Upper lobe of left lung (tissue), 6 donors: ENCODE measurements at regions not wholly inside any gene's neighbourhood (a gene's known extent, or its start where the extent isn't known, plus 50 kb on each side); places are given as distances from the start of the nearest gene placed in this dataset.

Experiments
- ATAC-seq, 2 donors: fragments of 200-7000 bp; cut with Tn5 transposase; one replicate each; pipeline ENCODE4 v1.9.1; 2022; ENCODE audit warnings: mild to moderate bottlenecking in 2 of 2, moderate library complexity in 2 of 2; ENCODE audit not compliant: low FRiP score in 2 of 2
- DNase-seq, 2 donors: peaks; one replicate each; pipeline ENCODE4 v3.0.0-alpha.2; 2019 to 2020
- H3K27ac ChIP-seq, 4 donors: fragments of 200-600 bp; sonication (generic); one replicate each; pipeline ENCODE4 v1.5.1; 2016 to 2019
- H3K27me3 ChIP-seq, 4 donors: fragments of 200-600 bp; sonication (generic); one replicate each; pipeline ENCODE4 v1.5.1; 2017 to 2019
- H3K36me3 ChIP-seq, 4 donors: fragments of 200-600 bp; sonication (generic); one replicate each; pipeline ENCODE4 v1.5.1; 2016 to 2019
- H3K4me1 ChIP-seq, 4 donors: fragments of 200-600 bp; sonication (generic); one replicate each; pipeline ENCODE4 v1.5.1; 2018 to 2019
- H3K4me3 ChIP-seq, 4 donors: fragments of 200-600 bp; sonication (generic); one replicate each; pipeline ENCODE4 v1.5.1; 2017 to 2019; ENCODE audit warnings: mild to moderate bottlenecking in 2 of 4, moderate library complexity in 1 of 4
- H3K9me3 ChIP-seq, 4 donors: fragments of 200-600 bp; sonication (generic); one replicate each; pipeline ENCODE4 v1.5.1; 2018 to 2019
- EP300 ChIP-seq, 4 donors: sonication (generic); formaldehyde crosslinking; IDR thresholded peaks; one replicate each; pipeline ENCODE4 v1.5.1; 2017; ENCODE audit warnings: antibody characterized with exemption in 4 of 4, control low read depth in 2 of 4
- POLR2A ChIP-seq, 4 donors: fragments of 450-650 bp; IDR thresholded peaks; one replicate each; pipeline ENCODE4 v1.5.1; 2016 to 2017; ENCODE audit warnings: antibody characterized with exemption in 4 of 4, mild to moderate bottlenecking in 2 of 4
- POLR2AphosphoS5 ChIP-seq, 2 donors: sonication (generic); formaldehyde crosslinking; IDR thresholded peaks; one replicate each; pipeline ENCODE4 v1.5.1; 2017; ENCODE audit warnings: antibody characterized with exemption in 2 of 2
- WGBS, 2 donors: methylation state at CpG; one replicate each; pipeline ENCODE4 v1.1.5; 2017 to 2018; 5-methylcytosine and 5-hydroxymethylcytosine counted together
- TF ChIP-seq, protein P1 (sequence below), 6 experiments: fragments of 450-650 bp in 4 of 6; fragments of 200-600 bp in 2 of 6; sonication (generic) in 2 of 6; IDR thresholded peaks; one replicate each; pipeline ENCODE4 v1.5.1; 2016 to 2019; ENCODE audit warnings: antibody characterized with exemption in 6 of 6
- donor health status: DM: no; HTN: no; CAD: no; lungs with moderate emphysema.
- donor health status: DM: no; HTN: yes; CAD: no; lungs with severe emphysema.

GRCh38 chr3:35393901-35394799 is 245.2 kb upstream of the ARPP21 start:
- ATAC-seq: no peak
- no peak for DNase-seq
- Histone ChIP-seq H3K4me1 (no peaks in the 10 kb centered on the region), H3K4me3 (no peak overlapping the region), H3K9me3 (peaks cover 0 to 18% (median 8%) of the 10 kb centered on the region in 4 donors), H3K27me3 (no peaks in the 10 kb centered on the region), H3K27ac (no peak overlapping the region), H3K36me3 (no peaks in the 10 kb centered on the region)
- TF ChIP-seq POLR2A (IDR thresholded peaks at IDR 0.05) (no peak), POLR2AphosphoS5 (IDR thresholded peaks at IDR 0.05) (no peak)
- TF ChIP-seq, protein P1, sequence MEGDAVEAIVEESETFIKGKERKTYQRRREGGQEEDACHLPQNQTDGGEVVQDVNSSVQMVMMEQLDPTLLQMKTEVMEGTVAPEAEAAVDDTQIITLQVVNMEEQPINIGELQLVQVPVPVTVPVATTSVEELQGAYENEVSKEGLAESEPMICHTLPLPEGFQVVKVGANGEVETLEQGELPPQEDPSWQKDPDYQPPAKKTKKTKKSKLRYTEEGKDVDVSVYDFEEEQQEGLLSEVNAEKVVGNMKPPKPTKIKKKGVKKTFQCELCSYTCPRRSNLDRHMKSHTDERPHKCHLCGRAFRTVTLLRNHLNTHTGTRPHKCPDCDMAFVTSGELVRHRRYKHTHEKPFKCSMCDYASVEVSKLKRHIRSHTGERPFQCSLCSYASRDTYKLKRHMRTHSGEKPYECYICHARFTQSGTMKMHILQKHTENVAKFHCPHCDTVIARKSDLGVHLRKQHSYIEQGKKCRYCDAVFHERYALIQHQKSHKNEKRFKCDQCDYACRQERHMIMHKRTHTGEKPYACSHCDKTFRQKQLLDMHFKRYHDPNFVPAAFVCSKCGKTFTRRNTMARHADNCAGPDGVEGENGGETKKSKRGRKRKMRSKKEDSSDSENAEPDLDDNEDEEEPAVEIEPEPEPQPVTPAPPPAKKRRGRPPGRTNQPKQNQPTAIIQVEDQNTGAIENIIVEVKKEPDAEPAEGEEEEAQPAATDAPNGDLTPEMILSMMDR (IDR thresholded peaks at IDR 0.05): no peak
- WGBS, 2 donors: 40 to 55% methylated on average over 6 of the region's 6 CpGs

- H3K27me3 ChIP-seq: no peaks in the 10 kb centered on the region
- no peaks in the 10 kb centered on the region for H3K36me3 ChIP-seq
- TF ChIP-seq POLR2AphosphoS5 (IDR thresholded peaks at IDR 0.05) (no peak), EP300 (IDR thresholded peaks at IDR 0.05) (no peak), POLR2A (IDR thresholded peaks at IDR 0.05) (no peak)
- TF ChIP-seq, protein P1 (IDR thresholded peaks at IDR 0.05): no peak
- ATAC-seq (no peak), DNase-seq (no peak)
- WGBS, 2 donors: 40 to 61% methylated on average over 1 of the region's 1 CpG
- H3K4me3 ChIP-seq: no peak overlapping the region
- peaks cover 0 to 18% (median 8%) of the 10 kb centered on the region in 4 donors for H3K9me3 ChIP-seq
- no peaks in the 10 kb centered on the region for H3K4me1 ChIP-seq
- no peak overlapping the region for H3K27ac ChIP-seq
Observed at GRCh38 chr3:35394905-35395304, 244.4 kb upstream of the ARPP21 start.

DNA sequence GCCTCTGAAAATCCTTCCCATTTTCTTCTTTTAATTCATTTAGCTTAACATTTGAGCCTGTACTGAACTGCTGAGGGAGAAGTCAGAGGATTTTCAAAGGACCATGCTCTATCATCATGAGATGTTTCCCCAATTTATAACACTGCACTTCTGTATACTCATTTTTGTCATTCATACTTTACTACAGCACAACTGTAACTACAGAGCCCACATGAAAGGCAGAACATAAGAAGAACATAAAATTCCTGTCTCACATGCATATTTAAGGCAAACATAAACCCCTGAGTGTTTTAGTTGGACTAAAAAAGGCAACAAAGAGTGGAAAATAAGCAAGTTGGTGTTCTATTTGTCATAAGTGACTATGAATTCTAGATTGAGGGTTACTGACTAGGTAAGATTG is 237.7 kb upstream of the ARPP21 start:
- TF ChIP-seq, protein P1 (IDR thresholded peaks at IDR 0.05): no peak
- TF ChIP-seq POLR2AphosphoS5 (IDR thresholded peaks at IDR 0.05) (no peak), EP300 (IDR thresholded peaks at IDR 0.05) (no peak), POLR2A (IDR thresholded peaks at IDR 0.05) (no peak)
- Histone ChIP-seq H3K9me3 (no peaks in the 10 kb centered on the region), H3K27ac (no peak overlapping the region), H3K4me3 (no peak overlapping the region), H3K4me1 (no peaks in the 10 kb centered on the region), H3K36me3 (no peaks in the 10 kb centered on the region), H3K27me3 (no peaks in the 10 kb centered on the region)
- DNase-seq (no peak), ATAC-seq (no peak)

- H3K27ac ChIP-seq: no peak overlapping the region
- H3K36me3 ChIP-seq: no peaks in the 10 kb centered on the region
- H3K4me3 ChIP-seq: no peak overlapping the region
- no peaks in the 10 kb centered on the region for H3K4me1 ChIP-seq
- no peak for ATAC-seq
- no peaks in the 10 kb centered on the region for H3K27me3 ChIP-seq
- TF ChIP-seq POLR2A (IDR thresholded peaks at IDR 0.05): no peak
- TF ChIP-seq POLR2AphosphoS5 (IDR thresholded peaks at IDR 0.05): no peak
- no peak for TF ChIP-seq EP300 (IDR thresholded peaks at IDR 0.05)
- TF ChIP-seq, protein P1 (IDR thresholded peaks at IDR 0.05): no peak
- no peaks in the 10 kb centered on the region for H3K9me3 ChIP-seq
- no peak for DNase-seq
- 79 to 84% methylated on average over 3 of the region's 3 CpGs for WGBS, 2 donors
Observed at GRCh38 chr3:35404571-35404970, 234.8 kb upstream of the ARPP21 start.

- H3K9me3 ChIP-seq: no peaks in the 10 kb centered on the region
- H3K27me3 ChIP-seq: no peaks in the 10 kb centered on the region
- H3K4me1 ChIP-seq: no peaks in the 10 kb centered on the region
- DNase-seq (no peak), ATAC-seq (no peak)
- no peak overlapping the region for H3K4me3 ChIP-seq
- WGBS, 2 donors: 89% methylated on average over 1 of the region's 1 CpG
- TF ChIP-seq EP300 (IDR thresholded peaks at IDR 0.05) (no peak), POLR2A (IDR thresholded peaks at IDR 0.05) (no peak), POLR2AphosphoS5 (IDR thresholded peaks at IDR 0.05) (no peak)
- TF ChIP-seq, protein P1 (IDR thresholded peaks at IDR 0.05): no peak
- no peak overlapping the region for H3K27ac ChIP-seq
- H3K36me3 ChIP-seq: no peaks in the 10 kb centered on the region
Observed at GRCh38 chr3:35408882-35409281, 230.4 kb upstream of the ARPP21 start.
